GDM1 (cell line): ENCODE measurements at regions not wholly inside any gene's neighbourhood (a gene's known extent, or its start where the extent isn't known, plus 50 kb on each side); places are given as distances from the start of the nearest gene placed in this dataset.
A peak's percentile ranks its signal among the peaks of the same experiment; 100 is the strongest.
"Not testable (repeated sequence)": the region's sequence is repeated elsewhere in the genome, so short reads cannot be mapped to it uniquely, and the experiment has no call there.

Source experiments
- DNase-seq: peaks from one replicate; lab custom pipeline; 2025; lab: John Stamatoyannopoulos, UW

DNA sequence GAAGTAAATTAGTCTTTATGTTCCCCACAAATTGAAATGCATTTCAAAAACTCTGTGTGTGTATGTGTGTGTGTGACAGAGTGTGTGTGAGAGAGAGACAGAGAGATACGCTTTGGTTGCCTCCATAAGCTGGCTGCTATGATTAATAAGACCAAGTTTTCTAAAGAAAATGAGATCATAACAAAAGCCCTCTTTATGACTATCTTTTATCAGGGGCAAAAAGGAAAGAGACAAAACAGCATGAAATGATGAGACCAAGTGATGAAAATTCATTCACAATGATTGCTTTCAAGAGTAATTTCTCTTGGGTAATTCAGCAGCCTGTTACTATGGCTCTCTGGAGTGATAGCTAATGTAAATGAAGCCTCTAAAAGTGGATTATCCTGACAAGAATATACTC, 277.6 kb upstream of the PLEKHG7 start:
- no peak for DNase-seq

DNA sequence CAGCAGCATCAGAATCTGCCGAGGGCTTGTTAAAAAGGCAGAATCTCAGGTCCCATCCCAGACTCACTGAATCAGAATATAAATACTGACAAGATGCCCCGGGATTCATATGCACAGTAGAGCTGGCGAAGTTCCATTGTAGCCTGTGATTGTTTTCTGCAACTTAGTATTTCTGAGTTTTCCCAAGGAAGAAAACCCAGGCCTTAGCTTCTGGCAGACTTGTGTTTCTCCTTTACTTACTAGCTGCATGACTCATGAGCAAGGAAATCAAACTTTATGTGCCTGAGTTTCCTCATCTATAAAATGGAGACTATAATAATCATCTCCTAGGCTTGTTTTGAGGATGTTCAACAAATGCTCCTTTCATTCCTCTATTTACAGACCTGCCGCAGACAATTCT, 278.5 kb upstream of the PLEKHG7 start:
- DNase-seq = no peak

DNA sequence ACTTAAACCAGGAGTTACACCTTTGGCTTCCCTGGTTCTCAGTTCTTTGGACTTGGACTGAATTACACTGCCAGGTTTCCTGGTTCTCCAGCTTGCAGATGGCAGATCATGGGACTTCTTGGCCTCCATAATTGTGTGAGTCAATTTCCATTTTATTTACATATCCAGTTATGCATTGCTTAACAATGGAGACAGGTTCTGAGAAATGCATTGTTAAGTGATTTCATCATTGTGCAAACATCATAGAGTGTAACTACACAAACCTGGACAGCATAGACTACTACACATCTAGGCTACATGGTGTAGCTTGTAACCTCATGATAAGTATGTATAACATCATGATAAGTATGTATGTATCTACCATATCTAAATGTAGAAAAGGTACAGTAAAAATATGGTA, 276.1 kb upstream of the BTG1 start:
- no peak for DNase-seq

DNA sequence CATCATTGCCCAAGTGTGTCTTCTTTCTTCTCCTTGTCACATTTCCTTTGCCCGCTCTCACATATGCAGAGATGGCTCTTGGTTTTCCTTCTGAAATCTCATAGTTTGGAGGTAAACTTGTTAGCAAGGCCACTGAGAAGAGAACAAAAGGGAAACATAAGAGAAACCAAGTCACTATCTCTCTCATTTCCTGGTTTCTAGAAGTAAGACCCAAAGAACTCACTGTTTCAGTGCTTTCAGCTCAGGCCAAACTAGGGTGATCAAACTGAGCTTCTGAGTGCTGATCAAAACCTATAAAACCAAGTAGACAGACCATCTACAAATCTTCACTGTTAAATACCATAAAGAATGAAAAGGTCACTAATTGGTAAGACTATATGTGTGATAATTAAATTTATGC, 275.4 kb upstream of the BTG1 start:
- no peak for DNase-seq

DNA sequence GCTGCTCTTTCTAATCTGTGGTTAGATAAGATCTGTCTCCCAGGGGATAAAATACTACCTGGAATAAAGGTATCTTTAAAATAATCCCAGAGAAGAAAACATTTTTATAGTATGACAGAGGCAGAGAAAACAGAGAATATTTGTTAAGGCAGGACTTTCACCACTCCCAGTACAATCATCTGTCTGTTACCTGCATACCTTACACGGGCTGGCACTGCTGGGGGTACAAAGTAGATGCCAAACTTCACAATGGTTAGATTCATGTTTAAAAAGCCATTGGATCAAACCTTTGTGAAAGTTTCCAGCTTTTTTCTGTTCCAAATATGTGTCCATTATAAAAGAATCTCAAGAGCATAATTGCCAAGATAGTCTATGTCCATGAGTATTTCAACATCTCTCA, 273.6 kb upstream of the BTG1 start:
- DNase-seq = no peak

DNA sequence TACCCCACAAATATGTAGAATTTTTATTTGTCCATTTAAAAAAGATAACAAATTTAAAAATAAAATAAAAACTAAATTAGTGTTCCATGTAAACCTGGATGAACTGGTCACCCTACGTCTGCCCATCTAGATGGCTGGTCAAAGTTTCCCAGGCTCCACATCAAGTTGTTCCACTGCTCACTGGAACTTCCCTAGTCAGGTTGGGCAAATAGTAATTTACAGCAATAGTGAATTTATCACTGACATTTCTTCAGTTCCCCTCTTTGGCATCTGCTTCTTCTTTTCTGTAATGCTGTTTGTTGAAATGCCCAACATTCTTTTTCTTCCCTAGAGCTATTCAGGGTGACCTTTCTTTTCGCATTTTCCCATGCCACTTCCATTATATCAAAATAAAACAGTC, 272.7 kb upstream of the BTG1 start:
- no peak for DNase-seq

DNA sequence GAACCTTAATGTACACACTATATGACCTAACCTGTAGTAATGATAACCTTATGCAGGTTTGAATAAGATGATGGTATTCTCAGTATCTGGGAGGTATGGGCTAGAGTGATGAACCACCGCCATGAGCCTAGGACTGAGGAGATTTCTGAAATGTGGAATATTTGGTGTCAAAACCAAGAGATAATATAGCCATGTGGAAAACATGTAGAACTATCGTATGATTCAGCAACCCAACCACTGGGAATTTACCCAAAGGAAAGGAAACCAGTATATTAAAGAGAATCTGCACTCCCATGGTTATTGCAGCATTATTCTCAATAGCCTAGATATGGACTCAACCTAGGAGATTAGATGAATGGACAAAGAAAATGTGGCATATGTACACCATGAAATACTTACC, 271.7 kb upstream of the BTG1 start:
- DNase-seq = no peak

DNA sequence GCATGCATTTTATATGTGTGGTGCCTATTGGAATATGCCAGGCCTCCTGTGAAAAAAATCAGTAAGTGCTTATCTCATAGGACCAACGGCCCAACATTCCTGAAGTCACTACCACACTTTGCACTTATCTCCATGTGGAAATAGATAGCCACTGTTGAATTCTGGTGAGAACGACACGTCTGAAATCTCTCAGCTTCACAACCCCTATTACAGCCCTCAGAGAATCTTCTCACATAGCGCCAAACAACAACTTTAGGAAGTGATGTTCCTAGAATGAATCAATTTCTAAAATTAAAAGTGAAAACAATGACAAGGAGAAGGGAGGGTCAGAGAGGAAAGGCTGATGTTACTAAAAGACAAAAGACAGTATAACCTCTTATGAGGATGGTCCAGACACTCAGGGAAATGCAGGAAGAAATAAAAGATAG, 270.8 kb upstream of the BTG1 start:
- DNase-seq = no peak

DNA sequence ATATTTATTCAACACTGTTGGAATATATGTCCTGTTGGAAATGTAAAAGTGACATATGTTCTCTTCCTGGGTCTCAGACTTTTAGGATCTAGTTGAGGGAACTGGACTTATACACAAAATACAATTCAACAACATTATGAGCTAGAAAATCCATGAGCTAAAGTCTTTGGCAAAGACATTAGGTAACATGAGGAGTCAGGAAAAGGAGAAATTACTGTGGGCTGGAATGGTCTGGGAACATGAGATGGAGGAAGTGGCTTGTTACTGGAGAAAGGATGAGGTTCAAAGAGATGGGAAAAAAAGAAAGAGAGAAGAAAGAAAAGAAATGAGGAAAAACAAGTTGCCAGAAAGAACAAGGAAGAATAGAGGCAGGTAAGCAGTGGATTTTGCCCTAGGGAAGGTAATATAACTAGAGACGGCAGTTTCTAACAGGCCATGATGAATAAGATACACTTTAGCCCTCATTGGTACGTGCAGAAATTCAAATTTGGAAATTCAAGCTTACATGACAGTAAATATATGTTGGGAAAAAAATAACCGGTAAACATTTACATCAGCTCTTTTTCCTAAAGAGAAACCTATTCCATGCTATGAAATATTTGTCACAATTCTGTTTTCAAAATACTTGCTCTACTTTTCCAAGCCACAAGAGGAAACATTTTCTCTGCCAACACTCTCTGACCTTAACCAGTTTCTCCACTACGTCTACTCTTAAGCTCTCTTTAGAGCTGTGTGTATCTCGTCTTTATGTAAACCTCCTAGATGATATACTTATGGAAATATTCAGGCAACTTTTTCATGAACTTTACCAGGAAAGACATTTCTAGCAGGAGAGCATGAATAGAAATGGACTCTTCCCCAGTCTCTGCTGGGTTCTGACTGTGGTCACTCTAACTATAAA, 268.8 kb upstream of the BTG1 start:
- no peak for DNase-seq

DNA sequence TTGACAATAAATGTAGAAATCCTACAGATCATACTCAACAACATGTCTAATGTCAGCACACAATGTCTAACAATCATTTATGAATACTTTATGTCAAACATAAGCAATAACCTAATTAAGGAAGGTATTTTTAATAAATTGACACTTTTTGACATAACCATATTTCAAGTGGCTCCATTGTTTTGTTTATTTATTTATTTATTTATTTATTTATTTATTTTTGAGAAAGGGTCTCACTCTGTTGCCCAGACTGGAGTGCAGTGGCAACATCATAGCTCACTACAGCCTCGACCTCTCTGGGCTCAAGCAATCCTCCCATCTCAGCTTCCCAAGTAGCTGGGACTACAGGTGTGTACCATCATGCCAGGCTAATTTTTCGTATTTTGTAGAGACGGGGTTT, 267.6 kb upstream of the BTG1 start:
- DNase-seq = no peak

DNA sequence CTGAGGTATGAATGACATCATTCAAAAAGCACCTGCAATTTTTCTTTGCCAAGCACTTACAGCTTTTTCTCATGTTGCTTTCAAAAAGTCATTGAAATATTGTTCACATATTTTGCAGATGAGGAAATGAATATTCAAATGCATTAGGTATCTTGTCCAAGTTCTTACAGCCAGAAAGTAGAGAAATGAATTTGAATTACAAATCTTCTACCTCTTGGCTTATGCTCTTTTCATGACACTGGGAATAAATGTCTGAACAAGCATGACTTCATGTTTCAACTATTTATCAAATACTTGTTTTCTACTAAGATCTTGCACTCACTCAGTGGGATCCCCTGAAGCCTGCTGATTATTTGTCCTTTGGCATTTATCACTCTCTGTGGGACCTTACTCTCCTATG, 267.2 kb upstream of the BTG1 start:
- no peak for DNase-seq

DNA sequence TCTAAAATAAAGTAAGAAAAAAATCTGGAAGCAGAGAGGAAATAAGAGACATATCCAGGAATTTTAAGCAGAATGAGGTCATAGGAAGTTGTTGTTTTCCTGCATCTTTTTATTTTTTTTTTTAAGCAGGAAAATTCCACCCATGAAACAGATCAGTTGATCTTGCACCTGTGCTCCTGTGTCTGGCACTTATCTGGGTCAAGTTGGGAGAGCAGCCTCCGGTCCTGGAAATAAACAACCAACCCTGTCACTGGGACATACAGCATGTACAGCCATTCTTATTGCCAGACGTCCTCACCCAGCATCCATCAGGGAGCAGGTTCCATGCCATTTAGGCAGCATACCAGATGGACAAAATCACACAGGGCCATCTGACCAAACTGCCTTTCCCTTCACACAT, 266.0 kb upstream of the BTG1 start:
- DNase-seq = no peak

DNA sequence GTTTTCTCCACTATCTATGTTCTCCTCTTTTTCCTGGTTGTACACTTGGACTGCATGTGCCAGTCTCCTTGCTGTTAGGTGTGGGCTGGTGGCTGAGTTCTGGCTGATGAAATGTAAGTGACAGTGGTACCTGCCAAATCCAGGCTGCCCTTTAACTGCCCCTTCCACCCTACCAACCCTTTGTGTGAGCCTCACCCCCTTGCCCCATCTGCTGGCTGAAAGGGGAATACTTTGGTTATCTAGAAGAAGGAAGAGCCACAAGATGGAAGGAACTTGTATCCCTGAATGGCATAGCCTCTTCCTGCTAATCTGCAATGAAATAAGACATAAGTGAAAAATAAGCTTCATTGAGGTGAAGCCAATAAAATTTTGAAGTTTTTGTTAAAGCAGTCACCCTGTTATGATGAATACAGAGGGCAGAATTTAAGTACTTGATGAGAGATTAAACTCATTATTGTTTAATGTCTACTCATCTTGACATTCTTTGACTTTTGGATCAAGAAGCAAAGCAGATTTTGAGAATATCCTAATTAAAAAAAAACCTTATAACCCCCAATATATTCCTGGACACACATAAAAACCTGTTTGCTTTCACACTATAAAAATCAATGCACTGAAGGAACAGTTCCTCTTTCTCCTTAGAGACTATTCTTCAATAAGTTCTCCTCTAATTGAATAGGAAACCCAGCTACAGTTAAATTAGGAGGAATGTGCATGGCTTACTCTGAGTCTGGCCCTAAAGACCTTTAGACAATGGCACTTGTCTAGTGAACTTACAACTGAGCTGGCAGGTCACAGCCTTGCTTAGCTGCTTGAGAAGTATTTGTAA, 262.6 kb upstream of the BTG1 start:
- DNase-seq = peak; percentile 26

DNA sequence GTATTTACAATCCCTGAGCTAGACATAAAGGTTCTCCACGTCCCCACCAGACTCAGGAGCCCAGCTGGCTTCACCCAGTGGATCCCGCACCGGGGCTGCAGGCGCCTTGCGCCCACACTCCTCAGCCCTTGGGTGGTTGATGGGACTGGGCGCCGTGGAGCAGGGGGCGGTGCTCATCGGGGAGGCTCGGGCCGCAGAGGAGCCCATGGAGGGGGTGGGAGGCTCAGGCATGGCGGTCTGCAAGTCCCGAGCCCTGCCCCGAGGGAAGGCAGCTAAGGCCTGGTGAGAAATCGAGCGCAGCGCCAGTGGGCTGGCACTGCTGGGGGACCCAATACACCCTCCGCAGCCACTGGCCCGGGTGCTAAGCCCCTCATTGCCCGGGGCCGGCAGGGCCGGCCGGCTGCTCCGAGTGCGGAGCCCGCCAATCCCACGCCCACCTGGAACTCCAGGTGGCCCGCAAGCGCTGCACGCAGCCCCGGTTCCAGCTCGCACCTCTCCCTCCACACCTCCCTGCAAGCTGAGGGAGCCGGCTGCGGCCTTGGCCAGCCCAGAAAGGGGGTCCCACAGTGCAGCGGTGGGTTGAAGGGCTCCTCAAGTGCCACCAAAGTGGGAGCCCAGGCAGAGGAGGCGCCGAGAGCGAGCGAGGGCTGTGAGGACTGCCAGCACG, 260.9 kb upstream of the BTG1 start:
- not testable (repeated sequence) for DNase-seq

DNA sequence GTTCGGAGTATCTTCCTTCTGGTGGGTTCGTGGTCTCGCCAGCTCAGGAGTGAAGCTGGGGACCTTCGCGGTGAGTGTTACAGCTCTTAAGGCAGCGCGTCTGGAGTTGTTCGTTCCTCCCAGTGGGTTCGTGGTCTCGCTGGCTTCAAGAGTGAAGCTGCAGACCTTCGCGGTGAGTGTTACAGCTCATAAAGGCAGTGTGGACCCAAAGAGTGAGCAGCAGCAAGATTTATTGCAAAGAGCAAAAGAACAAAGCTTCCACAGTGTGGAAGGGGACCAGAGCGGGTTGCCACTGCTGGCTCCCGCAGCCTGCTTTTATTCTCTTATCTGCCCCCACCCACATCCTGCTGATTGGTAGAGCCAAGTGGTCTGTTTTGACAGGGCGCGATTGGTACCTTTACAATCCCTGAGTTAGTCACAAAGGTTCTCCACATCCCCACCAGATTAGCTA, 260.2 kb upstream of the BTG1 start:
- not testable (repeated sequence) for DNase-seq

DNA sequence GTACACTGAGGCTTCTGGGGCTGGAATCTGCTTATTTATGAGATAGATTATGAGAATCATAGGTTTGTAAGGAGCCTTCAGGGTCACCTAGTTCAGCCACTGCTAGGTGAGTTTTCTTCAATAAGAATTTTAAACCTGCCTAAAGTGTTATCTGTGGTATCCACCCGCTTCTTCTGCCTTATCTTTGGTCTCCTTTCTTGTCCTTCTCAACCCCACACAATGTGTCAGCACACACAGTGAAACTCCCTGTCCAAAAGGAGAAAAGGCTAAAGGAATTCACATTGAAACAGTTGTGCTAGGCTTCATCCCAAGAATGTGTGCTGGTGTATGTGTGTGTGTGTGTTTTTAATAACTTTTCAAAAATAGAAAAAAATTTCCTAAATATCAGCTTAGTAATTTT, 259.3 kb upstream of the BTG1 start:
- DNase-seq = no peak

DNA sequence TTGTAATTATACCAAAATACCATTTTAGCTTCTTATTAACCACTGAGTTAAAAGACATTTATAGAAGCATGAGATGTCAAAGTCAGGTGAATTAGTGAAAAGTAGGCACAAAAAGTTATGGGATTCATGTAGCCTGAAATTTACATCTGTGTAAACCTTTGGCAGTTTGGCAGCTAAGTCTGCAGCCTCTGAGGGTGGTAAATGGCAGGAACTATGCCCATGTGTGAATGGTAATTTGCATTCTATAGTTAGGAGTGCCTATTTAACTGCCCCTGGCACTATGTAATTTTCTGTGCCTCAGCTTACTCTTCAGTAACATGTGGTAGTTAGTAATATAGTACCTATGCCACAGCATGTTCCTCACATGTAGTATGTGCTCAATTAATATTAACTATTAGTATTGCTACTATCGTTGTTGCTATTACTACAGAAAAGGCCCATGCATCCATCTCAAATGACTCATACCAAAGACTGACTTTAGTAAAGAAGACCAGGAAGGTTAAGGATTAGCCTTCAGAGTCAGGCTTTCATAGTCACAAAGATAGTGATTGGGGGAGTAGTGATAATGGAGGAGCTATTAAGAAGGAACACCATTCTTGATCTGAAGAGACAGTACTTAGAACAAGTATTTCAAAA, 258.7 kb upstream of the BTG1 start:
- DNase-seq = no peak

DNA sequence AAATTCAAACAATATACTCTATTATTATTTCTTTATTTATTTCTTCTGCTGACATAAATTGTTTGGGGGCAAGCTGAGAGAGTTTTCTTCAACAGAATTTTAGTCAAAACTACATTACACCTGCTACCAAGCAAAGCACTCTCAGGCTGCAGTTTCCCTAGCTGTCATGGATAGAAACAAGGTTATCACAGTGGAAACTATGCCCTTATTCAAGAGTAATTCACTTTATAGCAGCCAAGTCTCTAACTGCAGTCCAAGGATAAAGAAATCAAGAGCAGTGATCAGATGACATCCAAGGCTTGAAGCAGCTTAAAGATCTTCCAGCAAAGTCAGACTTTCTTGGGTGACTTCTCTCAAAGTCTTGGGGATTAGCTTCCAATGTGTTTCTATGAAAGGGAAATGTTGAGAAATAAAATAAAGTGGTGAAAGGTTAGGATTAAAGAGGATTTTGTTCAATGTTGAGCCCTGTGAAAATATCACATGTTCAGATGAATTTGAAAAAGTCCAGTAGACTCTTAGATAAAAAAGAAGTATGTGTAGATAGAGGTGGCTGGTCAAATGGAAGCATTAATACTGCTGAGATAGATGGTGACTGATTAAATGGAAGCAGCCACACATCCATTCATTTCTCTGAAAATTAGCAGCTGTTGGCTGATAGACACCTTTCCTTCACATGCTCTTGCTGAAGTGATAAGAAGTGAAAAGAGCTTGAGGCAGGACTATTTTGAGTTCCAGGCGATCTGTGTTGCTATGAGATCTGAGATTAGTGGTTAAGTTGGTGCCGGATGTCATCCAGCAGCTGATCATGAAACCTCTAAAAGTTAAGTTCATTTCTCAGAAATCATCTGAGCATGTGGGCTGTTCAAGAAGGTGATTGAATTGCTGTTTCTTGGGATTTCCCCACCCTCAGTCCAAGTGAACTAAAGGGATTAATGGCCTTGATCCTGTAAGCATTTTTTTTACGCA, 257.8 kb upstream of the BTG1 start:
- DNase-seq = no peak

DNA sequence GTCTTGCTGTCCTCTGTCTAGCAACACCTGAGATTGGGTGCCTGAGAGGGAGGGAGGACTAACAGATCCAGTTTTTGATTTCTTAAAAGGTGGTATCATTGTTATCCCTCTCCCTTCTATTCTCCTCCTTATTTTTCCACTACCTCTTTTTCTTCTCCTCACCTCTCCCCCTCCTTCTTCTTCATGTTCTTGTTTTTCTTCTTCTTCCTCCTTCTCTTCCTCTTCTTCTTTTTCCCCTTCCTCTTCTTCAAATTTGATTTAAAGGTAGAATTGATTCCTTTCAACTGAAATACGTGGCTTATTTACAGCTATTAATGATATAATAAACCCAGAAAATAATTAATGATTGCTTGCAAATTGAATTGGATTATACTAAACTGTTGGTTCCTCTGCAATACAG, 256.8 kb upstream of the BTG1 start:
- DNase-seq = no peak

DNA sequence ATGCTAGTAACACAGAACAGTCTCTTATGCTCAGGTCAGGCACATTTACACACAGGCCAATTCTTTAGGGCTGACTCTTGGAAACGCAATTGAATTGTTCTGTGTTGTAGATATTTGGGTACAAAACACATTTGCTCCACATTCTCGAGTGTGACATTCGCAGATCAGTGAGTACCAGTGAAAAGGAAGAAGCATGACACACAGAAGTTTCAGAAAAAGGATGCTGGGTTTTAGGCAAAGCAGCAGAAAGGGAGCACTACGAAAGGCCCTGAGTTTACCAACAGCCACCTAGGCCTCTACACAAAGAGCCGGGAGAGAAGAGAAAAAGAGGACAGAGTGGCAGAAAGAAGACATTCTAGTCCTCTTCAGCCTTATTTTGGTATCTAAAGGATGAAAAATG, 254.4 kb upstream of the BTG1 start:
- DNase-seq = no peak
